CD4-positive, alpha-beta T cell treated with Interleukin-12 subunit alpha and Interleukin-12 subunit beta, for 1 hour (primary cell): ENCODE measurements at regions not wholly inside any gene's neighbourhood (a gene's known extent, or its start where the extent isn't known, plus 50 kb on each side); places are given as distances from the start of the nearest gene placed in this dataset.
"Not testable (repeated sequence)": the region's sequence is repeated elsewhere in the genome, so short reads cannot be mapped to it uniquely, and the experiment has no call there.

Experiments
- DNase-seq: peaks from one replicate; pipeline ENCODE4 v3.0.0-alpha.2; 2020

GRCh38 chr9:135343837-135344522 lies 135.6 kb upstream of the PPP1R26 start:
- DNase-seq = peak; percentile 23

- DNase-seq = no peak
These were observed 135.1 kb upstream of the PPP1R26 start for GRCh38 chr9:135344523-135344901.

GRCh38 chr9:135344915-135345500 lies 134.6 kb upstream of the PPP1R26 start:
- DNase-seq = no peak

GRCh38 chr9:135345775-135346433 lies 133.7 kb upstream of the PPP1R26 start:
- DNase-seq = no peak

GRCh38 chr9:135346438-135347050 lies 133.0 kb upstream of the PPP1R26 start:
- no peak for DNase-seq

- DNase-seq = no peak
These were observed 132.1 kb upstream of the PPP1R26 start for GRCh38 chr9:135347461-135347860.

- no peak for DNase-seq
These were observed 131.3 kb upstream of the PPP1R26 start for GRCh38 chr9:135348076-135348787.

- no peak for DNase-seq
These were observed 130.8 kb upstream of the PPP1R26 start for GRCh38 chr9:135348788-135349150.

GRCh38 chr9:135349212-135350002 lies 130.2 kb upstream of the PPP1R26 start:
- no peak for DNase-seq

GRCh38 chr9:135350003-135350315 lies 129.6 kb upstream of the PPP1R26 start:
- DNase-seq = no peak

- no peak for DNase-seq
These were observed 125.6 kb upstream of the PPP1R26 start for GRCh38 chr9:135353935-135354334.

GRCh38 chr9:135355521-135356011 lies 124.0 kb upstream of the PPP1R26 start:
- no peak for DNase-seq

GRCh38 chr9:135356021-135356420 lies 123.6 kb upstream of the PPP1R26 start:
- DNase-seq = no peak

GRCh38 chr9:135356796-135357195 lies 122.8 kb upstream of the PPP1R26 start:
- DNase-seq = no peak

- DNase-seq = no peak
These were observed 121.6 kb upstream of the PPP1R26 start for GRCh38 chr9:135357863-135358551.

- DNase-seq = no peak
These were observed 121.0 kb upstream of the PPP1R26 start for GRCh38 chr9:135358552-135358940.

- no peak for DNase-seq
These were observed 119.8 kb upstream of the PPP1R26 start for GRCh38 chr9:135359764-135360163.

GRCh38 chr9:135360617-135361016 lies 119.0 kb upstream of the PPP1R26 start:
- no peak for DNase-seq

- DNase-seq = not testable (repeated sequence)
These were observed 117.9 kb upstream of the PPP1R26 start for GRCh38 chr9:135361668-135362067.

- DNase-seq = no peak
These were observed 116.0 kb upstream of the PPP1R26 start for GRCh38 chr9:135363596-135363995.

GRCh38 chr9:135365013-135365768 lies 114.4 kb upstream of the PPP1R26 start:
- DNase-seq = no peak
